ENCODE measurements at regions not wholly inside any gene's neighbourhood (a gene's known extent, or its start where the extent isn't known, plus 50 kb on each side); places are given as distances from the start of the nearest gene placed in this dataset.

- no peak overlapping the region for H3K4me3 ChIP-seq (replicated peaks; ENCODE audit: low read depth, low read length)
- TF ChIP-seq CTCF (IDR thresholded peaks at IDR 0.05; ENCODE audit: insufficient read depth, low read length, poor library complexity, severe bottlenecking): no peak
- H3K27me3 ChIP-seq (replicated peaks; ENCODE audit: control insufficient read depth, insufficient read depth, low read length): no peaks in the 10 kb centered on the region; the same call in 1 of the 2 replicates
- DNase-seq (ENCODE audit: extremely low read depth, insufficient read length): no peak
- H3K36me3 ChIP-seq (ENCODE audit: control insufficient read depth, insufficient read depth, low read length): no peaks in the 10 kb centered on the region
Measured at GRCh38 chr18:61735564-61736102, 157.2 kb downstream of the RNF152 start.

GRCh38 chr18:61734396-61734795 lies 158.4 kb downstream of the RNF152 start:
- Histone ChIP-seq H3K4me3 (replicated peaks; ENCODE audit: low read depth, low read length) (no peak overlapping the region), H3K27me3 (replicated peaks; ENCODE audit: control insufficient read depth, insufficient read depth, low read length) (no peaks in the 10 kb centered on the region; the same call in 1 of the 2 replicates), H3K36me3 (ENCODE audit: control insufficient read depth, insufficient read depth, low read length) (no peaks in the 10 kb centered on the region)
- no peak for DNase-seq (ENCODE audit: extremely low read depth, insufficient read length)
- TF ChIP-seq CTCF (IDR thresholded peaks at IDR 0.05; ENCODE audit: insufficient read depth, low read length, poor library complexity, severe bottlenecking): no peak

GRCh38 chr18:61732854-61733253 lies 160.0 kb downstream of the RNF152 start:
- Histone ChIP-seq H3K27me3 (replicated peaks; ENCODE audit: control insufficient read depth, insufficient read depth, low read length) (no peaks in the 10 kb centered on the region; the same call in 1 of the 2 replicates), H3K4me3 (replicated peaks; ENCODE audit: low read depth, low read length) (no peak overlapping the region), H3K36me3 (ENCODE audit: control insufficient read depth, insufficient read depth, low read length) (no peaks in the 10 kb centered on the region)
- TF ChIP-seq CTCF (IDR thresholded peaks at IDR 0.05; ENCODE audit: insufficient read depth, low read length, poor library complexity, severe bottlenecking): no peak
- DNase-seq (ENCODE audit: extremely low read depth, insufficient read length): no peak

- H3K36me3 ChIP-seq (ENCODE audit: control insufficient read depth, insufficient read depth, low read length): no peaks in the 10 kb centered on the region
- no peak for TF ChIP-seq CTCF (IDR thresholded peaks at IDR 0.05; ENCODE audit: insufficient read depth, low read length, poor library complexity, severe bottlenecking)
- H3K4me3 ChIP-seq (replicated peaks; ENCODE audit: low read depth, low read length): no peak overlapping the region
- no peaks in the 10 kb centered on the region; the same call in 1 of the 2 replicates for H3K27me3 ChIP-seq (replicated peaks; ENCODE audit: control insufficient read depth, insufficient read depth, low read length)
- DNase-seq (ENCODE audit: extremely low read depth, insufficient read length): no peak
Measured at GRCh38 chr18:61731693-61732376, 161.0 kb downstream of the RNF152 start.

- no peaks in the 10 kb centered on the region for H3K36me3 ChIP-seq (ENCODE audit: control insufficient read depth, insufficient read depth, low read length)
- no peak for TF ChIP-seq CTCF (IDR thresholded peaks at IDR 0.05; ENCODE audit: insufficient read depth, low read length, poor library complexity, severe bottlenecking)
- H3K27me3 ChIP-seq (replicated peaks; ENCODE audit: control insufficient read depth, insufficient read depth, low read length): no peaks in the 10 kb centered on the region; the same call in 1 of the 2 replicates
- no peak for DNase-seq (ENCODE audit: extremely low read depth, insufficient read length)
- H3K4me3 ChIP-seq (replicated peaks; ENCODE audit: low read depth, low read length): no peak overlapping the region
Measured at GRCh38 chr18:61731178-61731577, 161.6 kb downstream of the RNF152 start.
